ENCODE measurements at regions not wholly inside any gene's neighbourhood (a gene's known extent, or its start where the extent isn't known, plus 50 kb on each side); places are given as distances from the start of the nearest gene placed in this dataset.

GRCh38 chr10:8137272-8137681 lies 82.8 kb downstream of the GATA3 start:
- DNase-seq (ENCODE audit: low spot score, unreplicated experiment): no peak
- TF ChIP-seq CTCF (IDR thresholded peaks at IDR 0.05; ENCODE audit: unreplicated experiment): no peak
- no peaks in the 10 kb centered on the region for H3K36me3 Mint-ChIP-seq (ENCODE audit: insufficient read depth)
- no peaks in the 10 kb centered on the region for H3K9me3 Mint-ChIP-seq (ENCODE audit: low read depth)
- no peak overlapping the region for H3K27ac Mint-ChIP-seq
- H3K4me3 Mint-ChIP-seq (ENCODE audit: low read depth): no peak overlapping the region
- peaks cover 52% of the 10 kb centered on the region for H3K27me3 Mint-ChIP-seq
- H3K4me1 Mint-ChIP-seq (ENCODE audit: low read depth): no peaks in the 10 kb centered on the region

GRCh38 chr10:8137726-8138125 lies 83.2 kb downstream of the GATA3 start:
- TF ChIP-seq CTCF (IDR thresholded peaks at IDR 0.05; ENCODE audit: unreplicated experiment): no peak
- no peak overlapping the region for H3K27ac Mint-ChIP-seq
- H3K36me3 Mint-ChIP-seq (ENCODE audit: insufficient read depth): no peaks in the 10 kb centered on the region

GRCh38 chr10:8138471-8138870 lies 84.0 kb downstream of the GATA3 start:
- no peaks in the 10 kb centered on the region for H3K4me1 Mint-ChIP-seq (ENCODE audit: low read depth)
- no peak for TF ChIP-seq CTCF (IDR thresholded peaks at IDR 0.05; ENCODE audit: unreplicated experiment)
- H3K4me3 Mint-ChIP-seq (ENCODE audit: low read depth): no peak overlapping the region
- H3K27ac Mint-ChIP-seq: no peak overlapping the region
- no peaks in the 10 kb centered on the region for H3K9me3 Mint-ChIP-seq (ENCODE audit: low read depth)
- H3K36me3 Mint-ChIP-seq (ENCODE audit: insufficient read depth): no peaks in the 10 kb centered on the region
- DNase-seq (ENCODE audit: low spot score, unreplicated experiment): no peak
- peaks cover 44% of the 10 kb centered on the region for H3K27me3 Mint-ChIP-seq

More at GRCh38 chr10:8137726-8138125, 83.2 kb downstream of the GATA3 start:
- Mint-ChIP-seq H3K4me1 (ENCODE audit: low read depth) (no peaks in the 10 kb centered on the region), H3K27me3 (peaks cover 52% of the 10 kb centered on the region), H3K4me3 (ENCODE audit: low read depth) (no peak overlapping the region), H3K9me3 (ENCODE audit: low read depth) (no peaks in the 10 kb centered on the region)
- DNase-seq (ENCODE audit: low spot score, unreplicated experiment): no peak

GRCh38 chr10:8144496-8144895 lies 90.0 kb downstream of the GATA3 start:
- Mint-ChIP-seq H3K4me3 (ENCODE audit: low read depth) (no peak overlapping the region), H3K27ac (no peak overlapping the region), H3K9me3 (ENCODE audit: low read depth) (no peaks in the 10 kb centered on the region), H3K4me1 (ENCODE audit: low read depth) (peaks cover 2% of the 10 kb centered on the region), H3K36me3 (ENCODE audit: insufficient read depth) (no peaks in the 10 kb centered on the region), H3K27me3 (peaks cover 64% of the 10 kb centered on the region)
- no peak for DNase-seq (ENCODE audit: low spot score, unreplicated experiment)
- TF ChIP-seq CTCF (IDR thresholded peaks at IDR 0.05; ENCODE audit: unreplicated experiment): no peak

- H3K9me3 Mint-ChIP-seq (ENCODE audit: low read depth): no peaks in the 10 kb centered on the region
- no peak overlapping the region for H3K27ac Mint-ChIP-seq
- peaks cover 57% of the 10 kb centered on the region for H3K27me3 Mint-ChIP-seq
- H3K4me1 Mint-ChIP-seq (ENCODE audit: low read depth): peaks cover 2% of the 10 kb centered on the region
- H3K36me3 Mint-ChIP-seq (ENCODE audit: insufficient read depth): no peaks in the 10 kb centered on the region
- TF ChIP-seq CTCF (IDR thresholded peaks at IDR 0.05; ENCODE audit: unreplicated experiment): no peak
- no peak for DNase-seq (ENCODE audit: low spot score, unreplicated experiment)
- H3K4me3 Mint-ChIP-seq (ENCODE audit: low read depth): no peak overlapping the region
These were observed 92.2 kb downstream of the GATA3 start for GRCh38 chr10:8146650-8147049.

Data from progenitor cell of endocrine pancreas (in vitro differentiated cells).